Endothelial cell of umbilical vein (primary cell): ENCODE measurements at regions not wholly inside any gene's neighbourhood (a gene's known extent, or its start where the extent isn't known, plus 50 kb on each side); places are given as distances from the start of the nearest gene placed in this dataset.

Experiments used
- BruUV-seq: library from RNA; stranded (reverse); fragments of 400-500 nt; replicated peaks from 2 replicates; lab custom pipeline; 2021; lab: Mats Ljungman, UMichigan
- CTCF ChIA-PET: fragments of 300-600, 350-600 bp; sonication (Branson Sonifier 250); formaldehyde crosslinking; loops from one replicate; lab custom pipeline; 2021; ENCODE audit warnings: antibody characterized with exemption, inconsistent platforms; lab: Charles Lee
- POLR2A ChIA-PET: fragments of 300-600, 350-600 bp; sonication (Branson Sonifier 250); formaldehyde crosslinking; loops from one replicate; lab custom pipeline; 2021; ENCODE audit warnings: antibody characterized with exemption, inconsistent platforms; lab: Charles Lee
- DNase-seq: peaks from one replicate; pipeline ENCODE4 v3.0.0-alpha.2; 2011; ENCODE audit warnings: low read depth, low spot score
- FAIRE-seq: peaks from 2 replicates; lab custom pipeline; 2011; peaks lifted over from hg19 to GRCh38; lab: Jason Lieb, UNC
- H2AFZ ChIP-seq: 2 replicates; pipeline ENCODE4 v1.6.0; 2012; ENCODE audit warnings: low read depth, low read length, control low read depth, inconsistent platforms
- H3K27ac ChIP-seq: 2 replicates; pipeline ENCODE4 v1.5.1; 2011; ENCODE audit warnings: low read depth, mild to moderate bottlenecking, control low read depth, low read length, moderate library complexity; ENCODE audit not compliant: insufficient read depth
- H3K27me3 ChIP-seq, 2 experiments: 2 replicates each; pipeline versions ENCODE4 v1.6.0 to v1.6.1; 2011; ENCODE audit warnings: low read length in 2 of 2, mixed read lengths in 1 of 2; ENCODE audit not compliant: control insufficient read depth in 2 of 2, insufficient read depth in 2 of 2
- H3K36me3 ChIP-seq, 2 experiments: 2 replicates in 1 of 2; 3 replicates in 1 of 2; pipeline ENCODE4 v1.5.1; 2011; ENCODE audit warnings: low read length in 2 of 2, mild to moderate bottlenecking in 1 of 2, moderate library complexity in 1 of 2; ENCODE audit not compliant: control insufficient read depth in 2 of 2, insufficient read depth in 2 of 2; ENCODE audit errors: extremely low read depth in 1 of 2
- H3K4me1 ChIP-seq: 3 replicates; pipeline ENCODE4 v1.5.1; 2011; ENCODE audit warnings: mild to moderate bottlenecking, low read length; ENCODE audit not compliant: control insufficient read depth, insufficient read depth; ENCODE audit errors: extremely low read depth
- H3K4me2 ChIP-seq: 2 replicates; pipeline ENCODE4 v1.6.1; 2011; ENCODE audit warnings: low read length, control low read depth, mixed read lengths; ENCODE audit not compliant: insufficient read depth
- H3K4me3 ChIP-seq, 3 experiments: fragments of 200-600 bp in 1 of 3; sonication (generic), shearing (Covaris generic) in 1 of 3; replicated peaks in 1 of 3; 2 replicates each; pipeline ENCODE4 v1.5.1; 2011 to 2016; ENCODE audit warnings: control low read depth in 3 of 3, low read length in 3 of 3, mild to moderate bottlenecking in 2 of 3, inconsistent platforms in 1 of 3, low read depth in 1 of 3, moderate library complexity in 1 of 3; ENCODE audit not compliant: insufficient read depth in 1 of 3
- H3K79me2 ChIP-seq: 2 replicates; pipeline ENCODE4 v1.6.0; 2012; ENCODE audit warnings: low read length, inconsistent platforms; ENCODE audit not compliant: control insufficient read depth, insufficient read depth
- H3K9ac ChIP-seq: replicated peaks from 2 replicates; pipeline ENCODE3; 2011; ENCODE audit warnings: low read length, control low read depth; ENCODE audit not compliant: insufficient read depth; ENCODE audit errors: extremely low read depth
- H3K9me1 ChIP-seq: replicated peaks from 3 replicates; pipeline ENCODE4 v1.6.0; 2011; ENCODE audit warnings: mild to moderate bottlenecking, low read length; ENCODE audit not compliant: control insufficient read depth, insufficient read depth; ENCODE audit errors: extremely low read depth
- H3K9me3 ChIP-seq: replicated peaks from 2 replicates; pipeline ENCODE4 v1.5.1; 2012; ENCODE audit warnings: low read length, inconsistent platforms; ENCODE audit not compliant: control insufficient read depth, insufficient read depth
- H4K20me1 ChIP-seq: replicated peaks from 2 replicates; pipeline ENCODE3; 2011; ENCODE audit warnings: mild to moderate bottlenecking, low read length; ENCODE audit not compliant: control insufficient read depth, insufficient read depth; ENCODE audit errors: extremely low read depth
- EZH2 ChIP-seq: IDR thresholded peaks from 2 replicates; pipeline ENCODE4 v1.6.1; 2012; ENCODE audit warnings: borderline replicate concordance, low read depth, mild to moderate bottlenecking, moderate library complexity, low read length, inconsistent platforms; ENCODE audit not compliant: severe bottlenecking
- FOS ChIP-seq: IDR thresholded peaks from 2 replicates; pipeline ENCODE4 v1.6.1; 2011; ENCODE audit warnings: mild to moderate bottlenecking, low read length, moderate library complexity, borderline replicate concordance; ENCODE audit not compliant: insufficient read depth
- GATA2 ChIP-seq: IDR thresholded peaks from 2 replicates; pipeline ENCODE4 v1.7.0; 2011; ENCODE audit warnings: low read depth, mild to moderate bottlenecking, moderate library complexity, mixed read lengths, low read length; ENCODE audit not compliant: insufficient read length, insufficient read depth
- MAX ChIP-seq: IDR thresholded peaks from 2 replicates; pipeline ENCODE4 v1.6.1; 2011; ENCODE audit not compliant: insufficient read depth, insufficient read length
- MYC ChIP-seq: IDR thresholded peaks from one replicate; pipeline ENCODE4 v1.6.1; 2011; ENCODE audit warnings: mild to moderate bottlenecking, low read depth, low read length
- POLR2A ChIP-seq: IDR thresholded peaks from 2 replicates; pipeline ENCODE4 v1.6.1; 2012; ENCODE audit warnings: low read depth, mild to moderate bottlenecking, control low read depth, low read length
- POLR2AphosphoS5 ChIP-seq: IDR thresholded peaks from 2 replicates; pipeline ENCODE4 v1.6.1; 2012; ENCODE audit warnings: low read depth, mild to moderate bottlenecking, control low read depth, low read length, moderate library complexity; ENCODE audit not compliant: insufficient read depth
- dilution Hi-C: fragments of 300-500 bp; cut with MboI; formaldehyde crosslinking; loops from one replicate; pipeline ENCODE4 v1.15.0; 2019; ENCODE audit warnings: low sequenced_read_pairs; ENCODE audit not compliant: extremely low pct_ligation_motif_present
- intact Hi-C: fragments of 100-400 bp; cut with micrococcal nuclease; formaldehyde crosslinking; loops from one replicate; pipeline ENCODE4 v1.10.0; 2022
- TF ChIP-seq, protein P1 (sequence below), 2 donors: IDR thresholded peaks; 1 replicate in 1 of 2; 2 replicates in 1 of 2; pipeline ENCODE4 v1.5.1; 2011; ENCODE audit warnings: low read length in 2 of 2, mild to moderate bottlenecking in 2 of 2, moderate library complexity in 2 of 2, control low read depth in 1 of 2, inconsistent platforms in 1 of 2, low read depth in 1 of 2; ENCODE audit not compliant: insufficient read depth in 1 of 2; ENCODE audit errors: extremely low read depth in 1 of 2

DNA sequence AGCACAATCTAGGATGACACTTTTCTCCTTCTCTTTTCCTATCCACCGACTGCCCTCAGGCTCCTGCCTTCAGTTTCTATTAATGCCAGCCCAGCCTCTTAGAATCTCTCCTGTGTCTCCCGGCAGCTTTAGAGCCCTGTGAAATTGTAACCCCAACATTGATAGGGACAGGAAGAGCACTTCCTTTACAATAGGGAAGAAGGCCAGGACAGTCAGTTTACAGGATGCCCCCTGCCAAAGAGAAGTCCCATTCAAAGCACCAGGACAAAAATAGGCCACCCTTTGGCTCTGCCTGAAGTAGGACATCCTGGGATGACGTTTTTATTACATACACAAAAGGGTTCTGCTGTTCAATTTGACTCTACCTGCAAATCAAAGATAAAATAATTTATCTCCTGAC lies 64.7 kb upstream of the ANK3 start:
- H3K4me1 ChIP-seq = no peaks in the 10 kb centered on the region
- peaks cover 0 to 3% of the 10 kb centered on the region in 2 experiments for H3K27me3 ChIP-seq
- CTCF ChIA-PET = no interaction called here
- no peak overlapping the region for H3K9ac ChIP-seq
- no peak for TF ChIP-seq POLR2A
- TF ChIP-seq MYC = no peak
- no peak for TF ChIP-seq EZH2
- TF ChIP-seq POLR2AphosphoS5 = no peak
- TF ChIP-seq FOS = no peak
- no peak for TF ChIP-seq GATA2
- TF ChIP-seq MAX = no peak
- TF ChIP-seq, protein P1, sequence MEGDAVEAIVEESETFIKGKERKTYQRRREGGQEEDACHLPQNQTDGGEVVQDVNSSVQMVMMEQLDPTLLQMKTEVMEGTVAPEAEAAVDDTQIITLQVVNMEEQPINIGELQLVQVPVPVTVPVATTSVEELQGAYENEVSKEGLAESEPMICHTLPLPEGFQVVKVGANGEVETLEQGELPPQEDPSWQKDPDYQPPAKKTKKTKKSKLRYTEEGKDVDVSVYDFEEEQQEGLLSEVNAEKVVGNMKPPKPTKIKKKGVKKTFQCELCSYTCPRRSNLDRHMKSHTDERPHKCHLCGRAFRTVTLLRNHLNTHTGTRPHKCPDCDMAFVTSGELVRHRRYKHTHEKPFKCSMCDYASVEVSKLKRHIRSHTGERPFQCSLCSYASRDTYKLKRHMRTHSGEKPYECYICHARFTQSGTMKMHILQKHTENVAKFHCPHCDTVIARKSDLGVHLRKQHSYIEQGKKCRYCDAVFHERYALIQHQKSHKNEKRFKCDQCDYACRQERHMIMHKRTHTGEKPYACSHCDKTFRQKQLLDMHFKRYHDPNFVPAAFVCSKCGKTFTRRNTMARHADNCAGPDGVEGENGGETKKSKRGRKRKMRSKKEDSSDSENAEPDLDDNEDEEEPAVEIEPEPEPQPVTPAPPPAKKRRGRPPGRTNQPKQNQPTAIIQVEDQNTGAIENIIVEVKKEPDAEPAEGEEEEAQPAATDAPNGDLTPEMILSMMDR (IDR thresholded peaks at IDR 0.05; ENCODE audit: extremely low read depth in 1 of 2, insufficient read depth in 1 of 2, low read depth in 1 of 2, low read length in 2 of 2) = no peak
- no peaks in the 10 kb centered on the region for H3K79me2 ChIP-seq
- POLR2A ChIA-PET = no interaction called here
- FAIRE-seq = no peak
- no peak for DNase-seq
- H3K4me3 ChIP-seq = no peak overlapping the region
- intact Hi-C loops (no loop called here), dilution Hi-C loops (no loop called here)
- H3K4me2 ChIP-seq = no peak overlapping the region
- no peak overlapping the region for H3K27ac ChIP-seq
- no TSS peak for BruUV-seq
- no peaks in the 10 kb centered on the region for H4K20me1 ChIP-seq
- peak overlapping the region; percentile 26 for H2AFZ ChIP-seq
- no peaks in the 10 kb centered on the region for H3K9me3 ChIP-seq
- no peaks in the 10 kb centered on the region for H3K36me3 ChIP-seq
- no peaks in the 10 kb centered on the region for H3K9me1 ChIP-seq
